Ovary (tissue), 7 donors: ENCODE measurements at regions not wholly inside any gene's neighbourhood (a gene's known extent, or its start where the extent isn't known, plus 50 kb on each side); places are given as distances from the start of the nearest gene placed in this dataset.

Experiments
- DNase-seq, 5 donors: peaks; one replicate each; pipeline ENCODE4 v3.0.0-alpha.2; 2019 to 2020
- H3K27ac ChIP-seq, 2 donors: fragments of 200-600 bp; one replicate each; pipeline versions ENCODE4 v1.5.1 to v1.8.0; 2019 to 2022
- H3K27me3 ChIP-seq: fragments of 200-600 bp; one replicate; pipeline ENCODE4 v1.8.0; 2022
- H3K36me3 ChIP-seq: fragments of 200-600 bp; sonication (generic); one replicate; pipeline ENCODE4 v1.5.1; 2019
- H3K4me1 ChIP-seq: one replicate; pipeline ENCODE4 v1.8.1; 2013; ENCODE audit warnings: mild to moderate bottlenecking, moderate library complexity; ENCODE audit not compliant: insufficient read depth
- H3K4me3 ChIP-seq: fragments of 200-600 bp; sonication (generic); one replicate; pipeline ENCODE4 v1.5.1; 2017
- H3K9me3 ChIP-seq, 2 donors: fragments of 200-600 bp in 1 of 2; sonication (generic) in 1 of 2; one replicate each; pipeline versions ENCODE4 v1.5.1 to v1.8.1; 2013 to 2019; ENCODE audit warnings: mild to moderate bottlenecking in 1 of 2, moderate library complexity in 1 of 2
- EP300 ChIP-seq: sonication (generic); formaldehyde crosslinking; IDR thresholded peaks from one replicate; pipeline ENCODE4 v1.6.1; 2017; ENCODE audit warnings: antibody characterized with exemption
- POLR2A ChIP-seq: fragments of 450-650 bp; IDR thresholded peaks from one replicate; pipeline ENCODE4 v1.6.1; 2017; ENCODE audit warnings: antibody characterized with exemption, mild to moderate bottlenecking, moderate library complexity
- WGBS, 3 donors: extraction: QIAGEN DNeasy Blood & Tissue Kit in 1 of 3; methylation state at CpG; one replicate each; pipeline versions ENCODE4 v1.1.5 to v1.1.7; 2013 to 2017; 5-methylcytosine and 5-hydroxymethylcytosine counted together
- intact Hi-C, 4 donors: fragments of 100-400 bp; cut with DNase I; formaldehyde crosslinking; loops; one replicate each; pipeline versions ENCODE4 v1.11.0 to v1.15.1; 2022 to 2023
- TF ChIP-seq, protein P1 (sequence below), 3 donors: fragments of 450-650 bp in 2 of 3; fragments of 200-600 bp in 1 of 3; IDR thresholded peaks; one replicate each; pipeline versions ENCODE4 v1.5.1 to v1.8.0; 2016 to 2022; ENCODE audit warnings: antibody characterized with exemption in 3 of 3, mild to moderate bottlenecking in 1 of 3
- donor health status: DM: no; HTN: no; CAD: no; lungs with moderate emphysema.
- donor health status: DM: no; HTN: no; CAD: no.
- donor health status: Bipolar disorder and iron deficiency.
- donor health status: DM: no; HTN: no; CAD: no.
- donor health status: DM: yes; HTN: yes; CAD: no.

DNA sequence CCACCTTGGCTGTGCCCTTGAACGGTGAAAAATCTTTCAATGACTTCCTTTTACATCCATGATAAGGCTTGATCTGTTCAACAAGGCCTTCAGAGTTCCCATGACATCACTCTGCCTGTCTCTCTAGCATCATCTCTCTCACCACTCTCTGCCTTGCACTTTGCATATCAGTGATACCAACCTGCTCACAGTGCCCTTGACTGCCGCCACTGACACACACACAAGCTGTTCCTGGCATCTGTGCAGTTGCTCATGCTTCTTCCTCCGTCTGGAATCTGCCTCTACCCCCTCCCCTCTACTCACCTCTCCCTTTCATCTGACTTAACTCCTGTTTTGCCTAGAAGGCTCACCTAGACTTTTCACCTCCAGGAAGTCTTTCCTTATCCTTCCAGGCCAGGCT is 79.1 kb upstream of the SEC11C start:
- WGBS, 3 donors: 47 to 70% (median 69%) methylated on average over 3 of the region's 3 CpGs
- intact Hi-C loops: no loop called here
- DNase-seq: no peak

DNA sequence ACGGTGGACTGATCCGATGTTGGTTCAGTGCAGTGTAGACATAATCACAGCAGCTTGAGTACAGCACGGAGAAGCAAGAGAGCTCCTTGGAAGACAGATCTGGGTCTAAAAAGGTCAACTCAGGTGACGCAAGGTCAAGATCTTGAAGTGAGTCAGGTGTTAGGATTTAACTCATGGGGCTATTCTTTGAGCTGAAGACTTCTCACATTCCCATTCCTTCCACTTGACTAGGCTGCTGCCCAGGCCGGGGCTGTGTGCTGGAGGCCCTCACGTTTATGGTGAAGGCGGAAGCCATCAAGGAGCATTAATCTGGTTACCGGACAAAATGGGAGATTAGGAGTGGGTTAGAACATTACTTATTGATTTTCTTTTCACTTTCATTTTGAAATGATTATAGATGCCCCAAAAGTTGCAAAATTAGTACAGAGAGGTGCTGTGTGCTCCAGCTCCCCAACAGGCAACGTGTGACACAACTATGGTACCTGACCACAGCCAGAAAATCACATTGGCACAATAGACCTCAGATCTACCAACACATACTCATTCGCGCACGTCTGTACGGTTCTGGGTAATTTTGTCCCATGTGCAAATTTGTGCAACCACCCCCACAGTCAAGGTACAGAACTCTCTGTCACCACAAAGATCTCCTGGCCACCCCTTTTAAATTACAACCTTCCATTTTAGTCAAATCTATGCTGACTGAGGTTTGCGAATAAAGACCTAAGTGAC is 77.6 kb upstream of the SEC11C start:
- H3K9me3 ChIP-seq: no peaks in the 10 kb centered on the region
- no peaks in the 10 kb centered on the region for H3K36me3 ChIP-seq
- TF ChIP-seq, protein P1, sequence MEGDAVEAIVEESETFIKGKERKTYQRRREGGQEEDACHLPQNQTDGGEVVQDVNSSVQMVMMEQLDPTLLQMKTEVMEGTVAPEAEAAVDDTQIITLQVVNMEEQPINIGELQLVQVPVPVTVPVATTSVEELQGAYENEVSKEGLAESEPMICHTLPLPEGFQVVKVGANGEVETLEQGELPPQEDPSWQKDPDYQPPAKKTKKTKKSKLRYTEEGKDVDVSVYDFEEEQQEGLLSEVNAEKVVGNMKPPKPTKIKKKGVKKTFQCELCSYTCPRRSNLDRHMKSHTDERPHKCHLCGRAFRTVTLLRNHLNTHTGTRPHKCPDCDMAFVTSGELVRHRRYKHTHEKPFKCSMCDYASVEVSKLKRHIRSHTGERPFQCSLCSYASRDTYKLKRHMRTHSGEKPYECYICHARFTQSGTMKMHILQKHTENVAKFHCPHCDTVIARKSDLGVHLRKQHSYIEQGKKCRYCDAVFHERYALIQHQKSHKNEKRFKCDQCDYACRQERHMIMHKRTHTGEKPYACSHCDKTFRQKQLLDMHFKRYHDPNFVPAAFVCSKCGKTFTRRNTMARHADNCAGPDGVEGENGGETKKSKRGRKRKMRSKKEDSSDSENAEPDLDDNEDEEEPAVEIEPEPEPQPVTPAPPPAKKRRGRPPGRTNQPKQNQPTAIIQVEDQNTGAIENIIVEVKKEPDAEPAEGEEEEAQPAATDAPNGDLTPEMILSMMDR (IDR thresholded peaks at IDR 0.05): no peak
- TF ChIP-seq POLR2A (no peak), EP300 (no peak)
- no peak overlapping the region for H3K4me3 ChIP-seq
- no peak for DNase-seq
- no peaks in the 10 kb centered on the region for H3K4me1 ChIP-seq
- intact Hi-C loops: no loop called here
- 93 to 96% (median 94%) methylated on average over 14 of the region's 14 CpGs for WGBS, 3 donors
- no peaks in the 10 kb centered on the region for H3K27me3 ChIP-seq
- H3K27ac ChIP-seq: no peak overlapping the region

More for the DNA sequence above, 79.1 kb upstream of the SEC11C start:
- Histone ChIP-seq H3K36me3 (no peaks in the 10 kb centered on the region), H3K4me3 (no peak overlapping the region), H3K9me3 (no peaks in the 10 kb centered on the region), H3K27ac (no peak overlapping the region), H3K27me3 (no peaks in the 10 kb centered on the region), H3K4me1 (no peaks in the 10 kb centered on the region)
- TF ChIP-seq, protein P1 (IDR thresholded peaks at IDR 0.05): no peak
- TF ChIP-seq EP300 (no peak), POLR2A (no peak)

DNA sequence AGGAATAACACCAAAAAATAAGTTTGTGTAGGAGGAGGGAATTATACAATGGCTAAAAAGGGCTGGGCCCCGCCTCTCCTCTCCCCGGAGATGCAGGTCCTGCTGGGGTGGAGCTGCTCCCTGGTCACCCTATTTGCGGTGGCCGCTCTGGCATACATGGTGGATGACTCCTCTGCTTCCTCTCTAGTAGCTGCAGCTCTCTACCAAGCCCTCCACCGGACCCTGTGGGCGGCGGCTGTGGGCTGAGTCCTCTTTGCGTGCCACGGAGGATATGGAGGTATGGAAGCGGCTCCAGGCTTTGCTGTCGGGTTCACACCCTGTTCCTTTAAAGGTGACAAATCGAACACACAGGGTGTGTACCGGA is 77.1 kb upstream of the SEC11C start:
- DNase-seq: no peak
- TF ChIP-seq, protein P1 (IDR thresholded peaks at IDR 0.05): no peak
- TF ChIP-seq POLR2A: no peak
- no peak for TF ChIP-seq EP300

GRCh38 chr18:59063300-59063906 is 76.3 kb upstream of the SEC11C start:
- Histone ChIP-seq H3K27me3 (no peaks in the 10 kb centered on the region), H3K4me1 (no peaks in the 10 kb centered on the region), H3K9me3 (no peaks in the 10 kb centered on the region), H3K27ac (no peak overlapping the region), H3K36me3 (no peaks in the 10 kb centered on the region), H3K4me3 (no peak overlapping the region)
- WGBS, 3 donors: 59 to 62% (median 62%) methylated on average over 7 of the region's 7 CpGs
- no peak for DNase-seq
- intact Hi-C loops: no loop called here
- TF ChIP-seq EP300: no peak
- TF ChIP-seq POLR2A: no peak
- TF ChIP-seq, protein P1 (IDR thresholded peaks at IDR 0.05): no peak

More for the DNA sequence above, 77.1 kb upstream of the SEC11C start:
- no peaks in the 10 kb centered on the region for H3K27me3 ChIP-seq
- H3K4me3 ChIP-seq: no peak overlapping the region
- H3K4me1 ChIP-seq: no peaks in the 10 kb centered on the region
- H3K9me3 ChIP-seq: no peaks in the 10 kb centered on the region
- WGBS, 3 donors: 90 to 97% (median 94%) methylated on average over 13 of the region's 13 CpGs
- no peaks in the 10 kb centered on the region for H3K36me3 ChIP-seq
- intact Hi-C loops: no loop called here
- H3K27ac ChIP-seq: no peak overlapping the region
